RPMI7951 (cell line): ENCODE measurements at regions not wholly inside any gene's neighbourhood (a gene's known extent, or its start where the extent isn't known, plus 50 kb on each side); places are given as distances from the start of the nearest gene placed in this dataset.

Experiments
- DNase-seq: peaks from one replicate; pipeline ENCODE4 v3.0.0-alpha.2; 2012; ENCODE audit warnings: low read depth

DNA sequence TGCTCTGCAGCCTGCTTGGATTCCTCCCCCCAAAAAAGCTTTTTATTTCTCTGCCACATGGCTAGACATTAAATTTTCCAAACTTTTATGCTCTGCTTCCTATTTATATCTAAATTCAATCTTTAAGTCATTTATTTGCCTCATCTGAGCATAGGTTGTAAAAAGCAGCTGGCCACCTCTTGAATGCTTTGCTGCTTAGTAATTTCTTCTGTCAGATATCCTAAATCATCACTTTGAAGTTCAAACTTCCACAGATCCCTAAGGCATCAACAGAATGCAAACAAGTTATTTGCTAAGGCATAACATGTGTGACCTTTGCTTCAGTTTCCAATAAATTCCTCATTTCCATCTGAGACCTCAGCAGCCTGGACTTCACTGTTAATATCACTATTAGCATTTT lies 209.6 kb downstream of the FSCB start:
- DNase-seq: no peak

GRCh38 chr14:44291366-44291915 lies 215.6 kb downstream of the FSCB start:
- DNase-seq: no peak

DNA sequence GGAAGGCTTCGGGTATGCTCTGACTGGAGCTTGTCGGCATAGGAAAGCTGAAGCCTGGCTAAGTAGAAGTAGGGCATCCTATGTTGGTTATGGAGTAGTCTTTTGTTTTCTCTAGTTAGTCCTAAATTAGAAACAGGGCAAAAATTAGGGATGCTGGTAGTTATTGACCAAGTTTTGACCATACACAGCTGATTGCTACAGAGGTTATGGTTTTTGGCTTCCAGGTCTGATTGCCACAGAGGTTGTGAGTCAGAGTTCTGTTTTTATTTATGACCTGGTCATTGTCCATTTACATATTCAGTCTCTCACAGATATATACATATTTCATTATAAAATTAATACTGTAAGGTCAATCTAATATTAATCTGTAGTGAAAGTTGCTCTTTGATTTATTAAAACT lies 219.2 kb downstream of the FSCB start:
- DNase-seq: no peak

DNA sequence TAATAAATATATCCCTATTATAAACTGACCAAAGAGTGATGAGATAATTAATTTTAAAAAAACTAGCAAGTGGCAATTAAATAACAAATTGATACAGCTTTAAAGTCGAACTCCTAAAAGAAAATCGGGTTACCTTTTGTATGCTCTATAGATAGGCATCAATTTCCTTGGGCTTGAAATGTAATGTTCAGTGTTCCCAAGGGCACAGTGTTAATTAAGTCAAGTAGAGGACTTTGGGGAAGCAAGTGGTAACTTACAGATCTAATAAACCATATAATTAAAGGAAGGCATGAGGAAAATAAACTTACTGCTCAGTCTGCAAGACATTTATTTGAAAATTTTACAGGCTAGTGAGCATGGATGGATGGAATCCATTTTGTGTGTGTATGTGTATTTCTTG lies 220.9 kb downstream of the FSCB start:
- DNase-seq: no peak

GRCh38 chr14:44283836-44284235 lies 223.2 kb downstream of the FSCB start:
- no peak for DNase-seq

DNA sequence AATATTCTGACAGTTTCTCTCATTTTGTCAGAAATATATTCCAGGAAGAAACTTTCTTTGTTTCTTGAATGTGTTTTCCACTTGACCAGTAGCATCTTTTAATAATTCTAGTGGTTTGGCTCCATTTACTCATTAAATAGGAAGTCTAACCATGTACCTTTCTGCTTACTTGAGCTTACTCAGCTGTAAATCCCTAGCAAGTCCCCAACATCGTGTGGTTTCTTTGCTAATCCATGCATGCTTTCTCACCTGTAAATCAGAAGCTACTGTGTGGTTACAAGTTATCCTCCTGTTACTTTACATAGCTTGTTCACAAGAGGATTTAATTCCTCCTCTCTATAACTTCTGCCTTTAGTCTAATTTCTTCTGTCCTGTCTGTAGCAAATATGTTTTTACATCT lies 227.7 kb downstream of the FSCB start:
- no peak for DNase-seq

GRCh38 chr14:44271637-44272036 lies 235.4 kb downstream of the FSCB start:
- DNase-seq: no peak

DNA sequence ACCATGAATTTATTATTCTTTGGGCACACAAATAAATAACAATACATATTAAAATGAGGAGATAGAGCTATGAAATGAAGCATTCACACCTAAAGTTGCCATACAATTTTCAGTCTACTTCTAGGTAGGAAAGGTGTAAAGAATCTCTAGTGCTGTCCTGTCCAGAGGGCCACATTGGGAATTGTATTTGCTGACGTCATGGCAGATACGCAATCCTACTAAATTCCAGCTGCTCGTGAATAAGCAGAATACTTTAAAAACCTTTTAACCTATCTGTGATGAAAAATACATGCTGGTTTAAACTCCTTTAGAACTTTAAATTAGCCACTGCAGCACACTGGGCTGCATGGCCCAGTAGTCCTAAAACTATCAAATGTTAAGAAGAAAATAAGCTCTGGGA lies 236.1 kb downstream of the FSCB start:
- no peak for DNase-seq

GRCh38 chr14:44265246-44265645 lies 241.8 kb downstream of the FSCB start:
- no peak for DNase-seq

- no peak for DNase-seq
These were observed 291.4 kb downstream of the FSCB start for GRCh38 chr14:44215660-44216059.

GRCh38 chr14:44211718-44212117 lies 295.4 kb downstream of the FSCB start:
- DNase-seq: no peak

GRCh38 chr14:44204061-44204835 lies 302.8 kb downstream of the FSCB start:
- no peak for DNase-seq

DNA sequence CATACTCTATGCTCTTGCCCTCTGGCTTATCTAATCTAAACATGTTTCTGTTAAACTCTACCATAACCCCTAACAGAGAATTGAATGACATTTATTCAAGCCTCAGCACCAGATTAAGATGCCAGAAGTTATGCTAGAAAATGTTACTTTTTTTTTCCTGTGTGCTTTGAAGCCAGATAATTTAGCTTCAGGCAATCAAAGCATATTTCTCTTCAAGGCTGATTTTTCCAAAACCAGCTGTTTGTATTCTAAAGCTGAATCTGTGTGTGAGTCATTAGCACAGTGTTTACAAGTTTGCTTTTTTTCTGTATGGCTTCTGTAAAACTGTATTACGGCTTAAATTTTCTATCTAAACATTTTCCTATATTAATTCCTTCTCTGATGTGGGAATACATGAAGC lies 326.1 kb downstream of the FSCB start:
- peak; percentile 1 for DNase-seq

GRCh38 chr14:44170556-44170955 lies 336.5 kb downstream of the FSCB start:
- DNase-seq: no peak

GRCh38 chr14:44170101-44170500 lies 337.0 kb downstream of the FSCB start:
- DNase-seq: no peak

- DNase-seq: no peak
These were observed 338.5 kb downstream of the FSCB start for GRCh38 chr14:44168566-44168965.

- no peak for DNase-seq
These were observed 340.5 kb downstream of the FSCB start for GRCh38 chr14:44166611-44167010.

GRCh38 chr14:44165936-44166335 lies 341.1 kb downstream of the FSCB start:
- no peak for DNase-seq

DNA sequence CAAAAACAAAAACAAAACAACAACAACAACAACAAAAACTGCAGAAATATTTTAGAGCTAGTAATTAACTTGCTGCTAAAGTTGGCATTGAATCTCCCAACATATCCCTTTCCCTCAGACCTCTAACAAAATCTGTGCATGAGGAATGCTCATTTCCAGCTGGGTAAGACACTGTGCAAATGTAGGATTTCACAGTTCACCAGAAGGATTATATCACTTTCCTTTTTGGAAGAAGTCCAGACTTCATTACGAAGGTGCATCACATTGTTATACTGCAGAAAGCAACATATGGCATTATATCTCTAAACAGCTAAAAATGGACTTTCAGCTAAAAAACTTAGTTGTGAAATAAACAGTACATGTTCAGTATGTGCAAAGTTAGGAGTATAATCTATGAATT lies 341.8 kb downstream of the FSCB start:
- no peak for DNase-seq

DNA sequence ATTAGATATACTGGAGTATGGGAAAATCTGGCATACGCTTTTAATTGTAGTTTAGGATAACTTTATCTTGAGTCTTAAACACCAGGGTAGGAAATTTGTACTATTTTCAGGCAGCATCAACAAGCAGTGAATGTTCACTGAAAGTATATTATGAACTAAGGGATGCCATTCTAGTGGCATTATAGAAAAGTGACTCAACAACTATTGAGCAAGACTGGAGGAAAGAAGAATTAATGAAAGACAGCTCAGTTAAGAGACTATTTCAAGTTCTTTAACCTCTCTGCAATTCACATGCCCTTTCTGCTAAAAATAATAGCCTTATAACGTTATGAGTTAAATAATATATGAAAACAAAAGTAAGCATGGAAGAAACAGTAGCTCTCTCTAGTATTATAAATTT lies 343.1 kb downstream of the FSCB start:
- no peak for DNase-seq

GRCh38 chr14:44162197-44162596 lies 344.9 kb downstream of the FSCB start:
- DNase-seq: no peak

- no peak for DNase-seq
These were observed 352.2 kb downstream of the FSCB start for GRCh38 chr14:44154874-44155273.

DNA sequence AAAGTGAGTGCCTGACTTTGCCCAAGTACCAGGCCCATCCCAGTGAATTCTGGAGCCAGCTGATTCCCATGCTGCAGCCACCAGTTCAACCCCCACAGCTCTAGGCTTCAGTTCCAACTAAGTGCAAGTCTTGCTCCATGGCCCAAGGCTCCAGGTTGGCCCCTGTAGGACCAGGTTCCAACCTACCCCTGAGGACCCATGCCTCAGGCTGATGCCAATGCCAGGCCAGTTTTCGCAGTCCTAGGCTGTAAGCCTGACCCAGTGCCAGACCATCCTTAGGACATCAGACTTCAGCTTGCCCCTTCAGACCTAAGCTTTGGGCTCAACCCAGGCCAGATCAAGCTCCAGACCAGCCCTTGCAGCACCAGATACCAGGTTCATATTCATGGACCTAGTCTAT lies 352.6 kb downstream of the FSCB start:
- no peak for DNase-seq
